IPS DF 4.7 (cell line): ENCODE measurements at regions not wholly inside any gene's neighbourhood (a gene's known extent, or its start where the extent isn't known, plus 50 kb on each side); places are given as distances from the start of the nearest gene placed in this dataset.

Source experiments
- DNase-seq: peaks from one replicate; pipeline ENCODE4 v3.0.0-alpha.2; 2013; ENCODE audit warnings: low spot score; ENCODE audit errors: extremely low read depth

GRCh38 chr5:136420168-136420898 lies 55.0 kb upstream of the TRPC7 start:
- no peak for DNase-seq

GRCh38 chr5:136418301-136418700 lies 53.0 kb upstream of the TRPC7 start:
- DNase-seq: no peak
